OCI-LY1 (cell line): ENCODE measurements at regions not wholly inside any gene's neighbourhood (a gene's known extent, or its start where the extent isn't known, plus 50 kb on each side); places are given as distances from the start of the nearest gene placed in this dataset.

Experiments
- EZH2 ChIP-seq: fragments of 200-600 bp; sonication (generic), shearing (Covaris generic); IDR thresholded peaks from 2 replicates; pipeline ENCODE4 v1.8.0; 2017; ENCODE audit warnings: borderline replicate concordance, mixed run types, mild to moderate bottlenecking, antibody characterized with exemption, low read length, moderate library complexity, mixed read lengths
- TF ChIP-seq, protein P1 (sequence below): fragments of 200-600 bp; sonication (generic), shearing (Covaris generic); IDR thresholded peaks from 2 replicates; pipeline ENCODE4 v1.5.1; 2017; ENCODE audit warnings: mild to moderate bottlenecking, antibody characterized with exemption, low read length, moderate library complexity, mixed read lengths

- TF ChIP-seq EZH2, result no peak
- TF ChIP-seq, protein P1, sequence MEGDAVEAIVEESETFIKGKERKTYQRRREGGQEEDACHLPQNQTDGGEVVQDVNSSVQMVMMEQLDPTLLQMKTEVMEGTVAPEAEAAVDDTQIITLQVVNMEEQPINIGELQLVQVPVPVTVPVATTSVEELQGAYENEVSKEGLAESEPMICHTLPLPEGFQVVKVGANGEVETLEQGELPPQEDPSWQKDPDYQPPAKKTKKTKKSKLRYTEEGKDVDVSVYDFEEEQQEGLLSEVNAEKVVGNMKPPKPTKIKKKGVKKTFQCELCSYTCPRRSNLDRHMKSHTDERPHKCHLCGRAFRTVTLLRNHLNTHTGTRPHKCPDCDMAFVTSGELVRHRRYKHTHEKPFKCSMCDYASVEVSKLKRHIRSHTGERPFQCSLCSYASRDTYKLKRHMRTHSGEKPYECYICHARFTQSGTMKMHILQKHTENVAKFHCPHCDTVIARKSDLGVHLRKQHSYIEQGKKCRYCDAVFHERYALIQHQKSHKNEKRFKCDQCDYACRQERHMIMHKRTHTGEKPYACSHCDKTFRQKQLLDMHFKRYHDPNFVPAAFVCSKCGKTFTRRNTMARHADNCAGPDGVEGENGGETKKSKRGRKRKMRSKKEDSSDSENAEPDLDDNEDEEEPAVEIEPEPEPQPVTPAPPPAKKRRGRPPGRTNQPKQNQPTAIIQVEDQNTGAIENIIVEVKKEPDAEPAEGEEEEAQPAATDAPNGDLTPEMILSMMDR, result no peak
These were observed 1060.0 kb downstream of the NTRK3 start for GRCh38 chr15:87196498-87196897.
